GM08714 (cell line): ENCODE measurements at regions not wholly inside any gene's neighbourhood (a gene's known extent, or its start where the extent isn't known, plus 50 kb on each side); places are given as distances from the start of the nearest gene placed in this dataset.
"Not testable (repeated sequence)": the region's sequence is repeated elsewhere in the genome, so short reads cannot be mapped to it uniquely, and the experiment has no call there.

Source experiments
- H3K4me3 ChIP-seq: fragments of 200-500 bp; sonication (Bioruptor generic); 2 replicates; pipeline ENCODE4 v1.5.1; 2014; ENCODE audit warnings: mild to moderate bottlenecking, low read length, inconsistent platforms
- ZNF274 ChIP-seq: IDR thresholded peaks from 2 replicates; pipeline ENCODE4 v1.6.1; 2012; ENCODE audit warnings: mild to moderate bottlenecking, low read depth, low read length

GRCh38 chr7:66493235-66494205 is 135.2 kb upstream of the KCTD7 start:
- H3K4me3 ChIP-seq: peak overlapping the region; percentile 75
- TF ChIP-seq ZNF274: no peak

- no peak overlapping the region for H3K4me3 ChIP-seq
- no peak for TF ChIP-seq ZNF274
Observed at GRCh38 chr7:66497346-66497745, 131.3 kb upstream of the KCTD7 start.

DNA sequence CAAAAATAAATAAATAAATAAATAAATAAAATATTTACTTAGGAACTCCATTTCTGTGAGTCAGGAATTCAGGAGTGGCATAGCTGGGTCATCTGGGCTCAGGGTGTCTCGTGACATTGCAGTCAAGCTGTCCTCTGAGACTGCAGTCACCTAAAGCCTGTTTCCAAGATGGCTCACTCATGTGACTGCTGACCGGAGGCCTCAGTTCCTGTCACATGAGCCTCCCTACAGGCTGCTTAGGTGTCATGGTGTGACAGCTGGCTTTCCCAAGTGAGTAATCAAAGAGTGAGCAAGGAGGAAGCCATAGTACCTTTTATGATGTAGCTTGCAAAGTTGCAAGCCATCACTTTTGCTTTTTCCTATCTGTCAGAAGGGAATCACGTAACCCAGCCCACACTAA is 128.6 kb upstream of the KCTD7 start:
- H3K4me3 ChIP-seq: no peak overlapping the region
- TF ChIP-seq ZNF274: no peak

DNA sequence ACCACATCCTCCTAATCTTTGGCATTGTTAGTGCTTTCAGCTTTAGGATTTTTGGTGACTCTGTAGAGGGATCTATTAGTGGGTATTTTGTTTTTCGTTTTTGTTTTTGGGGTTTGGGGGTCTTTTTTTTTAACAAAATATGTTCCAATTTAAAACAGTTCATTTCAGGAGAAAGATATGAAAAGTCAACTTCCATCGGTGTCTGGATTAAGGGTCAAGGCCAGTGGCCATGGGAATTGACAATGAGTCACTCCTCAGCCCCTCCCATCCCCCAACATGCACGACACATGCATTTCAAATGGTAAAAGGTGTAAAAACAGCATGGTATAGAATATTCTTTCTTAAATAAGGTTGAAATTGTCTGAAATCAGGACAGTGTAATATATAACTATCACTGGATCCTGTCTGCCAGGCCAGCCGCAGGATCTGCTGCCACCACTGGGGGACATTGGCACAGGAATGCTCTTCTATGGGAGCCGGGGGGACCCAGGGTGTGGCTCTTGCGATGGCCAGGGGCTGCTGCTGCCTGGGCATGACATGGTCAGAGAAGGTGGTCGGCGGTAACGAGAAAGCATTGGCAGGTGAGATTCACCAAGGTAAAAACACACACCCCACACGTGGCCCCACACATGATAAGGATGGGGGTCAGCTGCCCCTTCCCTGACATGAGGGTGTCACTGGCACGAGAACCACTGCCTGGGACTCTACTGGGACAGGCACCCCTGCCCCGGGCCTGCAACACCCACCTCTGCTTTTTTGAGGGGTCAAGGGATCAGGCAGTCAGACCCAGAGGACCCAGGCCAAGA is 126.2 kb upstream of the KCTD7 start:
- no peak for TF ChIP-seq ZNF274
- no peak overlapping the region for H3K4me3 ChIP-seq

GRCh38 chr7:66503036-66503370 is 125.7 kb upstream of the KCTD7 start:
- TF ChIP-seq ZNF274: no peak
- H3K4me3 ChIP-seq: no peak overlapping the region

DNA sequence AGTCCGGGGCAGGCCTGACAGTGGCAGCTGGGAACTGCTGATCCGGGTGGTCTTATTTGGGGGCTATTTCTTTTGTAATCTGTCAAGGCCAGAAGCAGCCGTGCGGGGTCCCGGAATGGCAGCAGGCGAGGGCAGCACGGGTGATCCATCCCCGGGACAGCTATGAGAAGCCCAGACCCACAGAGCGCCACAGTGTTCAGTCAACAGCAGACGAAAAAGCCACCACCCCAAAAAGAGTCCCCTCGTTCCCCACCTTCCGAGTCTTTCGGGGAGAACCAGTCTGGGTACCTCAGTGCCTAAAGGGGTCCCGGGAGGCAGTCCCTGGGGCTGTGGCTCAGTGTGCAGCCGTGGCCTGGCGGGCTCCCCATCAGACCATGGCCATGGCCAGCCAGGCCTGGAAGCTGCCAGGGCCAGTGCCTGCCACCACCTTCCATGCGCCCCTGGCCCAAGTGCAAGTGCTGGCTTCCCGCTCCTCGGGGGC is 125.1 kb upstream of the KCTD7 start:
- no peak overlapping the region for H3K4me3 ChIP-seq
- no peak for TF ChIP-seq ZNF274

GRCh38 chr7:66504131-66504530 is 124.5 kb upstream of the KCTD7 start:
- TF ChIP-seq ZNF274: no peak
- H3K4me3 ChIP-seq: no peak overlapping the region

DNA sequence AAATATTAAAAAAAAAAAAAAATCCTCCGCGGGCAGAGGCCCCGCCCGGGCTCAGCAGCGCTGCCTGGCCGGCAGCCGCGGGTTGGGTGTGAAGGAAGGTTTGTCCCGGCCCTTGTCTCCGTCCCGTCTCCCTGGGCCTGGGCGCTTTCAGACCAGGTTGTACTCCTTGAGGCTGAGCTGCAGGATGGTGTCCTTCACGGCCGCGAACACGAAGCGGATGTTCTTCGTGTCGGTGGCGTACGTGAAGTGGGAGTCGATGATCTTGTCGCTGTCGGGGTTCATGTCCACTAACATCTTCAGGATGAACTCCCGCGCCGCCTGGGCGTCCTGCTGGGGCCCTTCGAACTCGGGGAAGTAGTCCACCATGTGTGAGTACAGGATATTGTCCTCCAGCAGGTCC is 123.7 kb upstream of the KCTD7 start:
- no peak overlapping the region for H3K4me3 ChIP-seq
- TF ChIP-seq ZNF274: no peak

DNA sequence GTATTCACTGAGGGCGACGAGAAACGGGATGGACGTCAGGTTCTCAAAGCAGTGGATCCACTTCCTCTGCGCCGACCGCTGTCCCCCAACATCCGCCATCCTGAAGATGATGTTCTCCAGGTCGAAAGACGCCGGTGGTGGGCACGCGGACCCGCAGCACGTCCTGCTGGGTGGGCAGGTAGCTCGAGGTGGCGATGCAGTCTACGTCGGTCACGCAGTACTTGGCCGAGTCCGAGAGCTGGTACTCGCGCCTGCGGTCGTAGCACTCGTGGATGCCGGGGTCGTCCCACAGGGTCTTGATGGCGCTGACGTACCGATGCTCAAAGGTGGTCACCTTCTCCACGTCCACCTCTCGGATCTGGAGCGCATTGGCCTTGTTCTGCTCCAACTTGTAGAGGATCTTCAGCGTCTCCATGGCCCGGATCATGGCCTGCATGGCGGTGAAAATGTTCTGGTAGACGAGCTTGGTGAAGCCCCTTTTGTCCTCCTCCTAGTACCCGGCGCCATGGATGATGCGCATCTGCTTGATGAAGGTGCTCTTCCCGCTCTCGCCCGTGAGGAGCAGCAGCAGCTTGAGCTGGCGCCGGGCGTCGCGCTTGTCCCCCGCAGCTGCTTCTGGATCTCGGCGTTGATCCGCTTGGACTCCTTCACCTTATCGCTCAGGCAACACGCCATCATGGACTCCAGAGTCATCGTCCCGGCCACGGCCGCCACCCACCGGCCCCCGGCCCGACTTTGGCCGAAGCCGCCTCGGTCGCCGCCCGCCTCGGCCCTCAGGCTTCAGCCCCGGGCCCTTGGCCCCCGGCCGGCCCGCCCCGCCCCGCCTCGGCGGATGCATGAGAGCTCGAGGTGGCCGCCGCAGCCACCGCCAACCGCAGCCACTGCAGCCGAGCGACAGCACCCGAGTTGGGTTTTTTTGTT is 122.9 kb upstream of the KCTD7 start:
- H3K4me3 ChIP-seq: no peak overlapping the region; the same call in 1 of the 2 replicates
- no peak for TF ChIP-seq ZNF274

GRCh38 chr7:66506703-66507102 is 122.0 kb upstream of the KCTD7 start:
- not testable (repeated sequence) for H3K4me3 ChIP-seq

DNA sequence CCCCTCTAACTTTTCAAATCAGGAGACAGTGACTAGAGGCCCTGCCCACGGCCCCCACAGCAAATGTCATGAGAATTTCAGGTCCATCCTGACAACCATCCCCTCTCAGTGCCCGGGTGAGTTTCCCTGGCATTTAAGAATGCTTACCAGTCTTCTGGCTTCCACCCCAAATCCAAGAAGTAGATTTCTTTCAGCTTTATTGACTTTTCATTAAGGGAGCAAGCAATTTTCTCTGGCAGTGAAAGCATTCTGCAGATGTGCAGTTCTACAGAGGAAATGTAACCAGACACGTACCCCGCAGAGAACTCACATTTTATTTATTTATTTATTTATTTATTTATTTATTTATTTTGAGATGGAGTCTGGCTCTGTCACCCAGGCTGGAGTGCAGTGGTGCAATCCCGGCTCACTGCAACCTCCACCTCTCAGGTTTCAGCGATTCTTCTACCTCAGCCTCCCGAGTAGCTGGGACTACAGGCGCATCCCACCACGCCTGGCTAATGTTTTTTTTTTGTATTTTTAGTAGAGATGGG is 120.9 kb upstream of the KCTD7 start:
- no peak overlapping the region for H3K4me3 ChIP-seq
- no peak for TF ChIP-seq ZNF274

DNA sequence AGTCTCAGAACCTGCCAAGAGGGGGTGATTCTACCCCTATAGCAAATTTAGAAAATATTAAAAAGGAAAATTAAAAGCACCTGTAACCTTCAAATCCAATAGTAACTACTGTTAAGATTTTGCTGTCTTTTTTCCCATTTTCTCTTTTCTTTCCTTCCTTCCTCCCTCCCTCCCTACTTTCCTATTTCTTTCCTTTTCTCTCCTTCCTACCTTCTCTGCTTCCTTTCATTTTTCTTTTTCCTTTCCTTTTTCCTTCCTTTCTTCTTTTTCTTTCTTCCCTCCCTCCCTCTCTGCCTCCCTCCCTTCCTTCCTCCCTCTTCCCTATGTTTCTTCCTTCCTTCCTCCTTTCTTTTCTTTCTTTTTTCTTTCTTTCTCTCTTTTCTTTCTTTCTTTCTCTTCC is 120.2 kb upstream of the KCTD7 start:
- no peak overlapping the region for H3K4me3 ChIP-seq
- no peak for TF ChIP-seq ZNF274

GRCh38 chr7:66514050-66514449 is 114.6 kb upstream of the KCTD7 start:
- H3K4me3 ChIP-seq: no peak overlapping the region
- no peak for TF ChIP-seq ZNF274
